H1 (cell line): ENCODE measurements at regions not wholly inside any gene's neighbourhood (a gene's known extent, or its start where the extent isn't known, plus 50 kb on each side); places are given as distances from the start of the nearest gene placed in this dataset.

Source experiments
- CTCF ChIA-PET: fragments of 300-600 bp; sonication (Branson Sonifier 250); formaldehyde crosslinking; loops from one replicate; lab custom pipeline; 2021; ENCODE audit not compliant: partially characterized antibody; lab: Charles Lee
- POLR2A ChIA-PET: fragments of 300-600 bp; sonication (Branson Sonifier 250); formaldehyde crosslinking; loops from one replicate; lab custom pipeline; 2021; ENCODE audit warnings: inconsistent platforms; ENCODE audit not compliant: partially characterized antibody; lab: Charles Lee
- DNase-seq, 2 experiments: peaks; one replicate each; pipeline versions ENCODE4 v3.0.0 to v3.0.0-alpha.2; 2010 to 2022; ENCODE audit warnings: low spot score in 2 of 2, low read depth in 1 of 2, mixed read lengths in 1 of 2
- FAIRE-seq: peaks from 2 replicates; lab custom pipeline; 2011; peaks lifted over from hg19 to GRCh38; lab: Jason Lieb, UNC
- H2AFZ ChIP-seq: 2 replicates; pipeline ENCODE4 v1.8.1; 2012; ENCODE audit warnings: low read length, inconsistent platforms
- H2AK5ac ChIP-seq: 2 replicates; pipeline ENCODE4 v1.6.1; 2013; ENCODE audit warnings: low read depth, low read length
- H2BK120ac ChIP-seq: replicated peaks from 2 replicates; pipeline ENCODE3; 2013; ENCODE audit warnings: low read depth, low read length, inconsistent platforms
- H2BK12ac ChIP-seq: 2 replicates; pipeline ENCODE4 v1.6.1; 2013; ENCODE audit warnings: low read depth, low read length
- H2BK15ac ChIP-seq: 2 replicates; pipeline ENCODE4 v1.6.1; 2013; ENCODE audit warnings: low read length
- H2BK20ac ChIP-seq: 2 replicates; pipeline ENCODE4 v1.6.1; 2013; ENCODE audit warnings: low read length
- H2BK5ac ChIP-seq: 2 replicates; pipeline ENCODE4 v1.6.1; 2013; ENCODE audit warnings: low read depth, low read length
- H3K14ac ChIP-seq: 2 replicates; pipeline ENCODE4 v1.6.1; 2013; ENCODE audit warnings: inconsistent platforms; ENCODE audit not compliant: insufficient read length
- H3K18ac ChIP-seq: 2 replicates; pipeline ENCODE4 v1.6.1; 2013; ENCODE audit warnings: low read length; ENCODE audit errors: extremely low read depth
- H3K23ac ChIP-seq: 2 replicates; pipeline ENCODE4 v1.6.1; 2013; ENCODE audit warnings: inconsistent platforms; ENCODE audit not compliant: insufficient read length
- H3K23me2 ChIP-seq: 2 replicates; pipeline ENCODE4 v1.6.1; 2013; ENCODE audit warnings: low read depth, low read length
- H3K27ac ChIP-seq: 2 replicates; pipeline ENCODE4 v1.6.1; 2011; ENCODE audit warnings: low read depth, low read length, inconsistent platforms
- H3K27me3 ChIP-seq, 4 experiments: replicated peaks in 1 of 4; 1 replicate in 1 of 4; 2 replicates in 3 of 4; pipeline versions ENCODE4 v1.6.1 to v1.8.1; 2011 to 2013; ENCODE audit warnings: low read length in 3 of 4, mild to moderate bottlenecking in 3 of 4, inconsistent platforms in 2 of 4, mixed read lengths in 2 of 4, moderate library complexity in 1 of 4; ENCODE audit not compliant: control insufficient read depth in 3 of 4, insufficient read depth in 3 of 4; ENCODE audit errors: extremely low read depth in 1 of 4
- H3K36me3 ChIP-seq, 4 experiments: 2 replicates each; pipeline versions ENCODE4 v1.6.1 to v1.8.1; 2011 to 2013; ENCODE audit warnings: mild to moderate bottlenecking in 4 of 4, low read length in 3 of 4, moderate library complexity in 2 of 4, control low read depth in 1 of 4, inconsistent platforms in 1 of 4; ENCODE audit not compliant: insufficient read depth in 4 of 4, control insufficient read depth in 2 of 4
- H3K4ac ChIP-seq: replicated peaks from 2 replicates; pipeline ENCODE3; 2013; ENCODE audit warnings: low read length, low read depth, mixed read lengths, inconsistent platforms; ENCODE audit not compliant: insufficient read length
- H3K4me1 ChIP-seq, 4 experiments: replicated peaks in 1 of 4; 1 replicate in 1 of 4; 2 replicates in 3 of 4; pipeline versions ENCODE4 v1.6.1 to v1.8.1; 2011 to 2013; ENCODE audit warnings: low read length in 3 of 4, inconsistent platforms in 2 of 4, mixed read lengths in 1 of 4; ENCODE audit not compliant: insufficient read depth in 4 of 4, control insufficient read depth in 3 of 4
- H3K4me2 ChIP-seq, 2 experiments: 2 replicates each; pipeline versions ENCODE4 v1.6.1 to v1.8.1; 2011 to 2013; ENCODE audit warnings: low read depth in 2 of 2, low read length in 2 of 2, control low read depth in 1 of 2, inconsistent platforms in 1 of 2, mild to moderate bottlenecking in 1 of 2; ENCODE audit not compliant: insufficient read depth in 1 of 2
- H3K4me3 ChIP-seq, 4 experiments: fragments of 200-600, 300-600 bp in 1 of 4; sonication (generic), shearing (Covaris generic), sonication (Bioruptor Twin) in 1 of 4; 2 replicates each; pipeline versions ENCODE4 v1.5.1 to v1.8.1; 2011 to 2016; ENCODE audit warnings: low read length in 4 of 4, low read depth in 3 of 4, control low read depth in 2 of 4, inconsistent platforms in 2 of 4, mild to moderate bottlenecking in 2 of 4, mixed read lengths in 1 of 4, moderate library complexity in 1 of 4; ENCODE audit not compliant: insufficient read depth in 2 of 4; ENCODE audit errors: extremely low read depth in 1 of 4
- H3K56ac ChIP-seq: replicated peaks from 2 replicates; pipeline ENCODE3; 2013; ENCODE audit warnings: low read depth, mild to moderate bottlenecking, mixed read lengths, low read length, inconsistent platforms; ENCODE audit not compliant: insufficient read length
- H3K79me1 ChIP-seq: 2 replicates; pipeline ENCODE4 v1.6.1; 2013; ENCODE audit warnings: low read depth, low read length, control low read depth
- H3K79me2 ChIP-seq, 2 experiments: 2 replicates each; pipeline versions ENCODE4 v1.6.1 to v1.8.1; 2012 to 2013; ENCODE audit warnings: low read length in 2 of 2, mild to moderate bottlenecking in 2 of 2, inconsistent platforms in 1 of 2; ENCODE audit not compliant: insufficient read depth in 2 of 2, control insufficient read depth in 1 of 2
- H3K9ac ChIP-seq, 4 experiments: replicated peaks in 1 of 4; 1 replicate in 1 of 4; 2 replicates in 3 of 4; pipeline versions ENCODE4 v1.6.1 to v1.8.1; 2011 to 2013; ENCODE audit warnings: low read depth in 3 of 4, low read length in 3 of 4, control low read depth in 2 of 4, mild to moderate bottlenecking in 2 of 4, moderate library complexity in 2 of 4, inconsistent platforms in 1 of 4; ENCODE audit errors: extremely low read depth in 1 of 4
- H3K9me3 ChIP-seq, 2 experiments: 2 replicates each; pipeline versions ENCODE4 v1.6.1 to v1.8.1; 2012 to 2013; ENCODE audit warnings: mild to moderate bottlenecking in 2 of 2, moderate library complexity in 2 of 2, control low read depth in 1 of 2, inconsistent platforms in 1 of 2, low read depth in 1 of 2, low read length in 1 of 2, mixed read lengths in 1 of 2; ENCODE audit not compliant: insufficient read depth in 2 of 2
- H4K20me1 ChIP-seq, 2 experiments: replicated peaks in 1 of 2; 2 replicates each; pipeline versions ENCODE3 to v1.8.1; 2011 to 2013; ENCODE audit warnings: inconsistent platforms in 2 of 2, low read length in 2 of 2, mild to moderate bottlenecking in 1 of 2; ENCODE audit not compliant: insufficient read depth in 2 of 2, control insufficient read depth in 1 of 2
- H4K5ac ChIP-seq: 2 replicates; pipeline ENCODE4 v1.6.1; 2013; ENCODE audit warnings: low read length, low read depth, mixed read lengths, inconsistent platforms; ENCODE audit not compliant: insufficient read length
- H4K8ac ChIP-seq: 2 replicates; pipeline ENCODE4 v1.8.0; 2013; ENCODE audit warnings: mild to moderate bottlenecking, moderate library complexity, low read length, inconsistent platforms; ENCODE audit not compliant: insufficient read depth; ENCODE audit errors: extremely low read depth
- H4K91ac ChIP-seq: replicated peaks from 2 replicates; pipeline ENCODE3; 2013; ENCODE audit warnings: low read length, mixed read lengths, inconsistent platforms; ENCODE audit not compliant: insufficient read length
- ASH2L ChIP-seq: fragments of 200-600, 300-600 bp; sonication (generic); IDR thresholded peaks from one replicate; pipeline ENCODE4 v1.7.1; 2017; ENCODE audit warnings: low read length
- CHD2 ChIP-seq: IDR thresholded peaks from 2 replicates; pipeline ENCODE4 v1.6.1; 2012; ENCODE audit warnings: low read length, improper control_type of control experiment
- CREB1 ChIP-seq: IDR thresholded peaks from 2 replicates; pipeline ENCODE4 v1.6.1; 2012; ENCODE audit warnings: inconsistent platforms
- FOSL1 ChIP-seq: IDR thresholded peaks from 2 replicates; pipeline ENCODE4 v1.6.1; 2011; ENCODE audit warnings: mild to moderate bottlenecking, low read depth, low read length, moderate library complexity; ENCODE audit not compliant: insufficient read depth
- GABPA ChIP-seq: IDR thresholded peaks from 2 replicates; pipeline ENCODE4 v1.6.1; 2011; ENCODE audit warnings: mild to moderate bottlenecking, low read length, moderate library complexity, borderline replicate concordance; ENCODE audit not compliant: insufficient read depth
- KDM5A ChIP-seq: fragments of 200-600 bp; IDR thresholded peaks from 2 replicates; pipeline ENCODE4 v1.7.1; 2012; ENCODE audit warnings: mild to moderate bottlenecking, low read length, inconsistent platforms, mixed read lengths
- NANOG ChIP-seq: IDR thresholded peaks from 2 replicates; pipeline ENCODE4 v1.6.1; 2011; ENCODE audit warnings: low read length, low read depth, mild to moderate bottlenecking, inconsistent platforms; ENCODE audit not compliant: insufficient read depth, poor library complexity, severe bottlenecking
- POLR2A ChIP-seq, 2 experiments: IDR thresholded peaks; 1 replicate in 1 of 2; 2 replicates in 1 of 2; pipeline ENCODE4 v1.6.1; 2011; ENCODE audit warnings: low read depth in 2 of 2, low read length in 2 of 2, mild to moderate bottlenecking in 2 of 2; ENCODE audit errors: control extremely low read depth in 1 of 2
- RBBP5 ChIP-seq: IDR thresholded peaks from 2 replicates; pipeline ENCODE4 v1.7.1; 2012; ENCODE audit warnings: low read depth, mild to moderate bottlenecking, inconsistent platforms, low read length, moderate library complexity, borderline replicate concordance
- RNF2 ChIP-seq: fragments of 200-900, 300-1000 bp; sonication (generic); IDR thresholded peaks from 2 replicates; pipeline ENCODE4 v1.7.1; 2016; ENCODE audit warnings: borderline replicate concordance, low read depth, mild to moderate bottlenecking, antibody characterized with exemption, low read length; ENCODE audit not compliant: poor library complexity, severe bottlenecking; ENCODE audit errors: missing control alignments
- SAP30 ChIP-seq: fragments of 300-600 bp; sonication (generic); IDR thresholded peaks from 2 replicates; pipeline ENCODE4 v1.7.1; 2012; ENCODE audit warnings: low read length, moderate library complexity, mild to moderate bottlenecking, inconsistent platforms; ENCODE audit not compliant: insufficient read depth, insufficient replicate concordance
- SIRT6 ChIP-seq: IDR thresholded peaks from one replicate; pipeline ENCODE4 v1.7.1; 2012; ENCODE audit warnings: low read length, inconsistent platforms
- TCF12 ChIP-seq: IDR thresholded peaks from 2 replicates; pipeline ENCODE4 v1.6.1; 2011; ENCODE audit warnings: low read depth, mild to moderate bottlenecking, low read length
- YY1 ChIP-seq: IDR thresholded peaks from 2 replicates; pipeline ENCODE4 v1.6.1; 2011; ENCODE audit warnings: low read depth, mild to moderate bottlenecking, low read length
- WGBS, 2 experiments: shearing (Covaris generic) in 1 of 2; methylation state at CpG; one replicate each; pipeline versions ENCODE4 v1.1.6 to v1.1.7; 2013 to 2015; ENCODE audit warnings: low lambda C conversion rate in 2 of 2, mixed read lengths in 2 of 2, inconsistent platforms in 1 of 2, low coverage in 1 of 2, missing lambda C conversion rate in 1 of 2; ENCODE audit not compliant: insufficient replicate concordance in 2 of 2, insufficient coverage in 1 of 2, insufficient read length in 1 of 2; ENCODE audit errors: extremely low coverage in 1 of 2, missing lambda C conversion rate in 1 of 2; 5-methylcytosine and 5-hydroxymethylcytosine counted together
- TF ChIP-seq, protein P1 (sequence below): IDR thresholded peaks from 2 replicates; pipeline ENCODE4 v1.6.1; 2011; ENCODE audit warnings: low read length, improper control_type of control experiment

DNA sequence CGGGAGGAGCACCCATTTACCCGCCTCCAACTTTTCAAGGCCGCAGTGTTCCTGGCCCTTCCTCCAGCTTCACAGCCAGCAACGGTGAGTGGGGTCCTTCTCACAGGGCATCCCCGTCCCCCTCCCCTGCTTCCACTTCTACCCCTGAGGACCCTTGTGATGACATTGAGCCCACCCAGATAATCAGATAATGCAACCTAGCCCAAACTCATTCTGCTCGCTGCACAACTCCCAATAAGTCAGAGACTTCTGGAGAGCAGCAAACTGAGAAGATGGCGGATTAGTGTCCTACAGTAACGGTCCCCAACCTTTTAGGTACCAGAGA is 74.5 kb downstream of the OAT start:
- no peak overlapping the region for H2BK15ac ChIP-seq
- H3K4me2 ChIP-seq = no peak overlapping the region
- no peak overlapping the region for H4K5ac ChIP-seq
- no peak overlapping the region for H3K14ac ChIP-seq
- no peaks in the 10 kb centered on the region for H3K9me3 ChIP-seq
- no peak overlapping the region for H3K23ac ChIP-seq
- no peak overlapping the region; the same call in 1 of the 2 replicates for H4K8ac ChIP-seq
- H3K27ac ChIP-seq = no peak overlapping the region
- CTCF ChIA-PET = interaction anchor here (1.5 kb wide), 1 partner anchor 48 kb away, joined by 4 read pairs; no protein-coding TSS in a partner anchor
- H3K79me1 ChIP-seq = no peaks in the 10 kb centered on the region
- no peak overlapping the region for H2BK120ac ChIP-seq
- no peak overlapping the region for H2BK5ac ChIP-seq
- no peak overlapping the region for H2BK12ac ChIP-seq
- H3K4ac ChIP-seq = no peak overlapping the region
- no peak overlapping the region for H4K91ac ChIP-seq
- no peak overlapping the region for H3K9ac ChIP-seq
- no peaks in the 10 kb centered on the region for H3K36me3 ChIP-seq
- no peaks in the 10 kb centered on the region; the same call in 1 of the 2 replicates for H3K23me2 ChIP-seq
- no peak overlapping the region for H3K18ac ChIP-seq
- H3K56ac ChIP-seq = no peak overlapping the region
- DNase-seq (no peak), FAIRE-seq (no peak)
- no peak overlapping the region for H2AFZ ChIP-seq
- 90% methylated on average over 8 of the region's 8 CpGs; no CpG with 5 or more reads in 1 of the 2 experiments for WGBS, 2 experiments
- no peak overlapping the region for H2BK20ac ChIP-seq
- H4K20me1 ChIP-seq = no peaks in the 10 kb centered on the region
- H3K4me3 ChIP-seq = no peak overlapping the region
- POLR2A ChIA-PET = no interaction called here
- H3K27me3 ChIP-seq = no peaks in the 10 kb centered on the region
- H3K79me2 ChIP-seq = no peaks in the 10 kb centered on the region
- H2AK5ac ChIP-seq = no peak overlapping the region
- no peaks in the 10 kb centered on the region for H3K4me1 ChIP-seq
- TF ChIP-seq CREB1 (no peak), SIRT6 (no peak), SAP30 (no peak), RBBP5 (no peak), RNF2 (no peak), NANOG (no peak), GABPA (no peak), TCF12 (no peak), YY1 (no peak), KDM5A (no peak), POLR2A (IDR thresholded peaks at IDR 0.05; ENCODE audit: control extremely low read depth in 1 of 2, low read depth in 2 of 2, low read length in 2 of 2) (no peak), FOSL1 (no peak), CHD2 (no peak), ASH2L (no peak)
- TF ChIP-seq, protein P1, sequence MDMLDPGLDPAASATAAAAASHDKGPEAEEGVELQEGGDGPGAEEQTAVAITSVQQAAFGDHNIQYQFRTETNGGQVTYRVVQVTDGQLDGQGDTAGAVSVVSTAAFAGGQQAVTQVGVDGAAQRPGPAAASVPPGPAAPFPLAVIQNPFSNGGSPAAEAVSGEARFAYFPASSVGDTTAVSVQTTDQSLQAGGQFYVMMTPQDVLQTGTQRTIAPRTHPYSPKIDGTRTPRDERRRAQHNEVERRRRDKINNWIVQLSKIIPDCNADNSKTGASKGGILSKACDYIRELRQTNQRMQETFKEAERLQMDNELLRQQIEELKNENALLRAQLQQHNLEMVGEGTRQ = no peak
